ENCODE measurements at regions not wholly inside any gene's neighbourhood (a gene's known extent, or its start where the extent isn't known, plus 50 kb on each side); places are given as distances from the start of the nearest gene placed in this dataset.

DNA sequence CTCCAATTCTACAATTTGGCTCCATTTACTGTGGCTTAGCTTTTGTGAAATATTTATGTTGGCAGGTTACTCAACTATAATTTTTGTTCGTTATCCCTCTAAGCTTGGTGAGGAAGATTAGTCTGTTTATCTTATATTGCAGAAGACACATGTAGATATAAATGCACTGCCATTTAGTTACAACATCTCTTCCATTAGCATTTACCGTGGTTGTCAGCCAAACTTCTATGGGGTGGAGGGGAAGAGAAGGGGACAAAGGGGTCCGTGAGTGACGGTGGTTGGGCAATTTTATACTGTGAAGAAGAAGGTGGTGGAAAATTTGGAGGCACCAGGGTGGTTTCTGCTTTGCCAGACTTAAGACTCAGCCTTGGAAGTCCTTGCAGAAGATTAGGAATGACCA is 117.6 kb upstream of the CXCR4 start:
- Histone ChIP-seq H2BK120ac (ENCODE audit: low read depth, low read length, poor library complexity, severe bottlenecking) (no peak overlapping the region), H4K20me1 (ENCODE audit: control insufficient read depth, insufficient read depth, insufficient read length) (no peaks in the 10 kb centered on the region), H3K14ac (ENCODE audit: insufficient read depth, low read length) (no peak overlapping the region), H3K27me3 (ENCODE audit: insufficient read depth, low read length) (no peaks in the 10 kb centered on the region), H2AK5ac (ENCODE audit: insufficient read length, low read length) (no peak overlapping the region), H3K56ac (ENCODE audit: insufficient read length, low read depth, low read length) (no peak overlapping the region), H4K5ac (ENCODE audit: insufficient read length, low read depth, low read length) (no peak overlapping the region), H2BK20ac (ENCODE audit: low read depth, low read length, poor library complexity, severe bottlenecking) (no peak overlapping the region), H4K8ac (replicated peaks; ENCODE audit: insufficient read length, low read depth, low read length) (no peak overlapping the region), H2AFZ (ENCODE audit: low read length) (no peak overlapping the region), H3K9ac (ENCODE audit: extremely low read depth, insufficient read length, low read length) (no peak overlapping the region), H2BK5ac (ENCODE audit: insufficient read length, low read length) (no peak overlapping the region), H2BK15ac (ENCODE audit: low read depth, low read length) (no peak overlapping the region), H3K4me2 (ENCODE audit: insufficient read depth, insufficient read length, low read length) (no peak overlapping the region), H3K9me3 (ENCODE audit: control insufficient read depth, low read depth, low read length) (no peaks in the 10 kb centered on the region), H3K4me1 (ENCODE audit: insufficient read depth, low read length) (no peaks in the 10 kb centered on the region; the same call in 1 of the 2 replicates), H4K91ac (ENCODE audit: insufficient read length, low read depth, low read length) (no peak overlapping the region), H3K4ac (ENCODE audit: low read depth, low read length) (no peak overlapping the region), H3K27ac (ENCODE audit: insufficient read length, low read depth, low read length) (no peak overlapping the region), H3K79me2 (ENCODE audit: insufficient read depth, low read length) (no peaks in the 10 kb centered on the region), H3K23ac (ENCODE audit: insufficient read length, low read depth, low read length) (no peak overlapping the region), H3K23me2 (ENCODE audit: insufficient read length, low read depth, low read length, poor library complexity, severe bottlenecking) (no peaks in the 10 kb centered on the region), H3T11ph (ENCODE audit: low read length) (no peak overlapping the region), H3K79me1 (ENCODE audit: insufficient read depth, low read depth, low read length, poor library complexity, severe bottlenecking) (no peaks in the 10 kb centered on the region), H3K18ac (ENCODE audit: insufficient read length, low read depth, low read length) (no peak overlapping the region), H2BK12ac (ENCODE audit: insufficient read length, low read depth, low read length) (no peak overlapping the region)
- Mint-ChIP-seq H3K27me3 (ENCODE audit: low read depth) (no peaks in the 10 kb centered on the region; the same call in 1 of the 2 replicates), H3K4me1 (peaks cover 6 to 12% of the 10 kb centered on the region in 2 experiments), H3K4me3 (no peak overlapping the region), H3K27ac (no peak overlapping the region; a peak in 1 of 7 replicates), H3K9me3 (no peaks in the 10 kb centered on the region), H3K36me3 (ENCODE audit: insufficient read depth in 1 of 3, low read depth in 3 of 3) (no peaks in the 10 kb centered on the region)
- WGBS (ENCODE audit: extremely low coverage, insufficient read length, low lambda C conversion rate): no CpG with 5 or more reads among the region's 4 CpGs
- DNase-seq: no peak
- TF ChIP-seq, protein P1, sequence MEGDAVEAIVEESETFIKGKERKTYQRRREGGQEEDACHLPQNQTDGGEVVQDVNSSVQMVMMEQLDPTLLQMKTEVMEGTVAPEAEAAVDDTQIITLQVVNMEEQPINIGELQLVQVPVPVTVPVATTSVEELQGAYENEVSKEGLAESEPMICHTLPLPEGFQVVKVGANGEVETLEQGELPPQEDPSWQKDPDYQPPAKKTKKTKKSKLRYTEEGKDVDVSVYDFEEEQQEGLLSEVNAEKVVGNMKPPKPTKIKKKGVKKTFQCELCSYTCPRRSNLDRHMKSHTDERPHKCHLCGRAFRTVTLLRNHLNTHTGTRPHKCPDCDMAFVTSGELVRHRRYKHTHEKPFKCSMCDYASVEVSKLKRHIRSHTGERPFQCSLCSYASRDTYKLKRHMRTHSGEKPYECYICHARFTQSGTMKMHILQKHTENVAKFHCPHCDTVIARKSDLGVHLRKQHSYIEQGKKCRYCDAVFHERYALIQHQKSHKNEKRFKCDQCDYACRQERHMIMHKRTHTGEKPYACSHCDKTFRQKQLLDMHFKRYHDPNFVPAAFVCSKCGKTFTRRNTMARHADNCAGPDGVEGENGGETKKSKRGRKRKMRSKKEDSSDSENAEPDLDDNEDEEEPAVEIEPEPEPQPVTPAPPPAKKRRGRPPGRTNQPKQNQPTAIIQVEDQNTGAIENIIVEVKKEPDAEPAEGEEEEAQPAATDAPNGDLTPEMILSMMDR (conservative IDR thresholded peaks at IDR 0.05): no peak
